ENCODE measurements at regions not wholly inside any gene's neighbourhood (a gene's known extent, or its start where the extent isn't known, plus 50 kb on each side); places are given as distances from the start of the nearest gene placed in this dataset.
A peak's percentile ranks its signal among the peaks of the same experiment; 100 is the strongest.

GRCh38 chr7:106430535-106431455 is 146.0 kb upstream of the NAMPT start:
- TF ChIP-seq CTCF (IDR thresholded peaks at IDR 0.05; ENCODE audit: control extremely low read depth, extremely low read depth, low read depth, missing control alignments): no peak
- DNase-seq (ENCODE audit: extremely low spot score): no peak
- POLR2A ChIA-PET: no interaction called here
- CTCF ChIA-PET: interaction anchor here (1.0 kb wide), 1 partner anchor 10 kb away, joined by 3 read pairs; no protein-coding TSS in a partner anchor

- DNase-seq (ENCODE audit: extremely low spot score): no peak
- ChIA-PET POLR2A (no interaction called here), CTCF (interaction anchor here (1.0 kb wide), 1 partner anchor 11 kb away, joined by 3 read pairs; no protein-coding TSS in a partner anchor)
- no peak for TF ChIP-seq CTCF (IDR thresholded peaks at IDR 0.05; ENCODE audit: control extremely low read depth, extremely low read depth, low read depth, missing control alignments)
These were observed 145.3 kb upstream of the NAMPT start for GRCh38 chr7:106430103-106430502.

- CTCF ChIA-PET: interaction anchor here (3.2 kb wide), 1 partner anchor 12 kb away, joined by 13 read pairs; no protein-coding TSS in a partner anchor
- DNase-seq (ENCODE audit: extremely low spot score): no peak
- POLR2A ChIA-PET: no interaction called here
- no peak for TF ChIP-seq CTCF (IDR thresholded peaks at IDR 0.05; ENCODE audit: control extremely low read depth, extremely low read depth, low read depth, missing control alignments)
These were observed 142.0 kb upstream of the NAMPT start for GRCh38 chr7:106426803-106427202.

GRCh38 chr7:106425017-106425719 is 140.4 kb upstream of the NAMPT start:
- ChIA-PET CTCF (interaction anchor here (0.8 to 3.2 kb wide), 9 partner anchors 11 to 248 kb away, joined by 3 to 13 read pairs (median 4); no protein-coding TSS in a partner anchor), POLR2A (interaction anchor here (1.2 kb wide), 1 partner anchor 37 kb away, joined by 3 read pairs; no protein-coding TSS in a partner anchor)
- no peak for TF ChIP-seq CTCF (IDR thresholded peaks at IDR 0.05; ENCODE audit: control extremely low read depth, extremely low read depth, low read depth, missing control alignments)
- peak; percentile 81 for DNase-seq (ENCODE audit: extremely low spot score)

- CTCF ChIA-PET: interaction anchor here (1.2 to 3.2 kb wide), 8 partner anchors 10 to 247 kb away, joined by 3 to 13 read pairs (median 5); no protein-coding TSS in a partner anchor
- TF ChIP-seq CTCF (IDR thresholded peaks at IDR 0.05; ENCODE audit: control extremely low read depth, extremely low read depth, low read depth, missing control alignments): no peak
- no peak for DNase-seq (ENCODE audit: extremely low spot score)
- POLR2A ChIA-PET: interaction anchor here (1.2 kb wide), 1 partner anchor 38 kb away, joined by 3 read pairs; no protein-coding TSS in a partner anchor
These were observed 139.8 kb upstream of the NAMPT start for GRCh38 chr7:106424476-106425016.
